ENCODE measurements at regions not wholly inside any gene's neighbourhood (a gene's known extent, or its start where the extent isn't known, plus 50 kb on each side); places are given as distances from the start of the nearest gene placed in this dataset.

- TF ChIP-seq POLR2A (IDR thresholded peaks at IDR 0.05), result no peak
- no peak for TF ChIP-seq CTCF (IDR thresholded peaks at IDR 0.05 in 8 of 11, conservative IDR thresholded peaks at IDR 0.05 in 3 of 11)
- TF ChIP-seq POLR2AphosphoS5 (IDR thresholded peaks at IDR 0.05), result no peak
These were observed 546.9 kb upstream of the TPK1 start for GRCh38 chr7:145382762-145383161.
